Caco-2 (cell line): ENCODE measurements at regions not wholly inside any gene's neighbourhood (a gene's known extent, or its start where the extent isn't known, plus 50 kb on each side); places are given as distances from the start of the nearest gene placed in this dataset.

ENCODE experiments used
- BruUV-seq: library from RNA; stranded (reverse); fragments of 400-500 nt; replicated peaks from 2 replicates; lab custom pipeline; 2021; lab: Mats Ljungman, UMichigan
- CTCF ChIA-PET: fragments of 300-600 bp; sonication (Branson Sonifier 250); formaldehyde crosslinking; loops from one replicate; lab custom pipeline; 2022; ENCODE audit warnings: antibody characterized with exemption; lab: Charles Lee
- POLR2A ChIA-PET: fragments of 300-600 bp; sonication (Branson Sonifier 250); formaldehyde crosslinking; loops from one replicate; lab custom pipeline; 2022; ENCODE audit warnings: antibody characterized with exemption; lab: Charles Lee
- DNase-seq, 2 experiments: peaks; one replicate each; pipeline versions ENCODE4 v3.0.0 to v3.0.0-alpha.2; 2020 to 2022
- H3K27me3 ChIP-seq: replicated peaks from 2 replicates; pipeline ENCODE4 v1.6.0; 2011; ENCODE audit warnings: low read length; ENCODE audit not compliant: control insufficient read depth, insufficient read depth
- H3K36me3 ChIP-seq: 2 replicates; pipeline ENCODE4 v1.5.1; 2011; ENCODE audit warnings: low read length; ENCODE audit not compliant: control insufficient read depth, insufficient read depth
- H3K4me1 ChIP-seq: fragments of 250-450 bp; sonication (Bioruptor Pico); 2 replicates; pipeline ENCODE4 v1.5.1; 2020; ENCODE audit warnings: mild to moderate bottlenecking
- H3K4me3 ChIP-seq: 2 replicates; pipeline ENCODE4 v1.5.1; 2011; ENCODE audit warnings: low read depth, mild to moderate bottlenecking, control low read depth, low read length
- H3K9me3 ChIP-seq: fragments of 250-450 bp; sonication (Bioruptor Pico); 2 replicates; pipeline ENCODE4 v1.5.1; 2020; ENCODE audit warnings: mild to moderate bottlenecking, moderate library complexity
- H3K27ac Mint-ChIP-seq: one replicate; pipeline ENCODE4 v1.8.0; 2022; ENCODE audit warnings: mixed read lengths; ENCODE audit not compliant: unreplicated experiment
- H3K27me3 Mint-ChIP-seq: one replicate; pipeline ENCODE4 v1.8.0; 2022; ENCODE audit warnings: mixed read lengths; ENCODE audit not compliant: insufficient read depth, unreplicated experiment
- H3K36me3 Mint-ChIP-seq: one replicate; pipeline ENCODE4 v1.8.0; 2022; ENCODE audit warnings: mild to moderate bottlenecking, mixed read lengths; ENCODE audit not compliant: insufficient read depth, unreplicated experiment
- H3K4me1 Mint-ChIP-seq: one replicate; pipeline ENCODE4 v1.8.0; 2022; ENCODE audit warnings: low read depth, mixed read lengths; ENCODE audit not compliant: unreplicated experiment
- H3K4me3 Mint-ChIP-seq: one replicate; pipeline ENCODE4 v1.8.0; 2022; ENCODE audit warnings: mild to moderate bottlenecking, moderate library complexity, mixed read lengths; ENCODE audit not compliant: unreplicated experiment
- H3K9me3 Mint-ChIP-seq: one replicate; pipeline ENCODE4 v1.8.0; 2022; ENCODE audit warnings: mixed read lengths; ENCODE audit not compliant: unreplicated experiment
- CTCF ChIP-seq, 2 experiments: fragments of 200-600 bp in 1 of 2; IDR thresholded peaks; 1 replicate in 1 of 2; 2 replicates in 1 of 2; pipeline versions ENCODE4 v1.5.1 to v1.8.0; 2011 to 2022; ENCODE audit warnings: antibody characterized with exemption in 1 of 2, control low read depth in 1 of 2, inconsistent platforms in 1 of 2, low read depth in 1 of 2, low read length in 1 of 2, mild to moderate bottlenecking in 1 of 2, moderate library complexity in 1 of 2; ENCODE audit not compliant: insufficient read depth in 1 of 2, severe bottlenecking in 1 of 2, unreplicated experiment in 1 of 2
- intact Hi-C: fragments of 100-400 bp; cut with micrococcal nuclease; formaldehyde crosslinking; loops from one replicate; pipeline ENCODE4 v1.10.0; 2022; ENCODE audit not compliant: unreplicated experiment

- Histone ChIP-seq H3K9me3 (no peaks in the 10 kb centered on the region), H3K4me1 (peaks cover 1% of the 10 kb centered on the region; the same call in 1 of the 2 replicates), H3K4me3 (no peak overlapping the region), H3K36me3 (no peaks in the 10 kb centered on the region), H3K27me3 (no peaks in the 10 kb centered on the region)
- TF ChIP-seq CTCF (IDR thresholded peaks at IDR 0.05; ENCODE audit: insufficient read depth in 1 of 2, low read depth in 1 of 2, low read length in 1 of 2, severe bottlenecking in 1 of 2, unreplicated experiment in 1 of 2): no peak
- no peaks in the 10 kb centered on the region for H3K27me3 Mint-ChIP-seq
- CTCF ChIA-PET: no interaction called here
- peaks cover 9% of the 10 kb centered on the region for H3K9me3 Mint-ChIP-seq
- no peak for DNase-seq
- intact Hi-C loops: no loop called here
- peaks cover 7% of the 10 kb centered on the region for H3K4me1 Mint-ChIP-seq
- POLR2A ChIA-PET: no interaction called here
- no peak overlapping the region for H3K27ac Mint-ChIP-seq
- no TSS peak for BruUV-seq
- H3K36me3 Mint-ChIP-seq: no peaks in the 10 kb centered on the region
- no peak overlapping the region for H3K4me3 Mint-ChIP-seq
Measured at GRCh38 chr9:95819636-95820035, 55.9 kb upstream of the ERCC6L2 start.

DNA sequence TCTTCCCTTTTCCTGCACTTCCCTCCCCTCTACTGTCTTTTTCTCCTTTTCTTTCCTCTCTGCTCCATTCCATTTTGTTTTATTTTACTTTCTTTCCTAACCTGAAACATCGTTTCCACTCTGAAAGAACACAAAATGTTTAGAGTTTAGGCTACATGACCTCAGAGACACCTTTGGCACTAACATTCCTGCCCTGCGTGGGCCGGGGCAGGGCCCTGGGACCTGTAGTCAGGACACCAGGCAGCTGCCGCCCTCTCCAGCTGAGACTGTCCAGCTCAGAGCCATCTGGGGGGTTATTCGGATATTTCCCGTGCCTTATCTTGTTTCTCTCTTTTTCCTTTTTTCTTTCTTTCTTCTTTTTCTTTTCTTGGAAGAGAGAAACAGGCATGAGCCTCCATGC, 58.3 kb upstream of the ERCC6L2 start:
- intact Hi-C loops: no loop called here
- Mint-ChIP-seq H3K4me3 (no peak overlapping the region), H3K27me3 (no peaks in the 10 kb centered on the region), H3K4me1 (peaks cover 7% of the 10 kb centered on the region), H3K27ac (no peak overlapping the region), H3K9me3 (peaks cover 9% of the 10 kb centered on the region), H3K36me3 (no peaks in the 10 kb centered on the region)
- H3K27me3 ChIP-seq: no peaks in the 10 kb centered on the region
- BruUV-seq: no TSS peak
- no peak overlapping the region for H3K4me3 ChIP-seq
- ChIA-PET POLR2A (no interaction called here), CTCF (no interaction called here)
- no peak for TF ChIP-seq CTCF (IDR thresholded peaks at IDR 0.05; ENCODE audit: insufficient read depth in 1 of 2, low read depth in 1 of 2, low read length in 1 of 2, severe bottlenecking in 1 of 2, unreplicated experiment in 1 of 2)
- no peaks in the 10 kb centered on the region for H3K9me3 ChIP-seq
- no peak for DNase-seq
- H3K4me1 ChIP-seq: peaks cover 10% of the 10 kb centered on the region
- no peaks in the 10 kb centered on the region for H3K36me3 ChIP-seq

DNA sequence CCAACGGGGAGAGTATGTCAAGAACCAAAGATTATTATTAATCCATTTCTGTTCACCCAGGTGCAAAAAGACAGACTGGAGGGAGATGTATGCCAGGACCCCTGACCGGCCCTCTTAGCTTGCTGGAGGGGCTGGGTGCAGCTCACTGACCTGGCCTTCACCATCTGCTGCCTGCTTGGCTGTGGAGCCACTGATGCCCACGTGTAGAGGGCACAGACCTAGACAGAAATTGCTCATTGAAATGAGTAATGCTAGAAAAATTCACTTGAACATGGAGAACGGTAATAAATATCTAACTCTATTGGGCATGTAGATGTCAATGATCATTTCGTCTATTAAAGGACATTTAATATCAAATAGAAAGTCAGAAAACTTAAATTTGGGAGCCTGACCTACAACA, 58.8 kb upstream of the ERCC6L2 start:
- Mint-ChIP-seq H3K4me1 (peaks cover 7% of the 10 kb centered on the region), H3K27me3 (no peaks in the 10 kb centered on the region), H3K36me3 (no peaks in the 10 kb centered on the region), H3K9me3 (peaks cover 9% of the 10 kb centered on the region), H3K4me3 (no peak overlapping the region), H3K27ac (no peak overlapping the region)
- BruUV-seq: no TSS peak
- POLR2A ChIA-PET: no interaction called here
- intact Hi-C loops: no loop called here
- no peak for DNase-seq
- no peaks in the 10 kb centered on the region for H3K9me3 ChIP-seq
- CTCF ChIA-PET: no interaction called here
- no peak for TF ChIP-seq CTCF (IDR thresholded peaks at IDR 0.05; ENCODE audit: insufficient read depth in 1 of 2, low read depth in 1 of 2, low read length in 1 of 2, severe bottlenecking in 1 of 2, unreplicated experiment in 1 of 2)
- peaks cover 10% of the 10 kb centered on the region for H3K4me1 ChIP-seq
- no peaks in the 10 kb centered on the region for H3K36me3 ChIP-seq
- H3K27me3 ChIP-seq: no peaks in the 10 kb centered on the region
- H3K4me3 ChIP-seq: no peak overlapping the region
